SW 1271 (cell line): ENCODE measurements at regions not wholly inside any gene's neighbourhood (a gene's known extent, or its start where the extent isn't known, plus 50 kb on each side); places are given as distances from the start of the nearest gene placed in this dataset.
"Not testable (repeated sequence)": the region's sequence is repeated elsewhere in the genome, so short reads cannot be mapped to it uniquely, and the experiment has no call there.

Source experiments
- DNase-seq, 2 experiments: peaks; one replicate each; lab custom pipeline; 2025; lab: John Stamatoyannopoulos, UW

GRCh38 chr9:109597496-109597895, 99.4 kb upstream of the PTPN3 start:
- DNase-seq: no peak

DNA sequence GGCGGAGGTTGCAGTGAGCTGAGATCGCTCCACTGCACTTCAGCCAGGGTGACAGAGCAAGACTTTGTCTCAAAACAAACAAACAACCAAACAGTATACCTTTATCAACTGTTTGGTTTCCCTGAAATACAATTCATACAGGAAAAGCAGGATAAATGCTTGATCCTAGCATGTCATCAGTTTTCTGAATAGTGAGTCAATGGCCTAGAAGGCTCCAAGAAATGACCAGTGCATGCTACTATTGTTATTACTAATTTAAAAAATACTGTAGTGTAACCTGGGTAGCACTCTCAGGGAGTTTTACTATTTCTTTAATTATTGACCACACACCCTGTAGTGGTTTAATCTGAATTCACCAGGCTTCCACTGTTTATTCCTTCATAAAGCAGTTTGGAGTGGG, 101.0 kb upstream of the PTPN3 start:
- no peak for DNase-seq

- DNase-seq: no peak
These were observed 101.6 kb upstream of the PTPN3 start for GRCh38 chr9:109599711-109600110.

DNA sequence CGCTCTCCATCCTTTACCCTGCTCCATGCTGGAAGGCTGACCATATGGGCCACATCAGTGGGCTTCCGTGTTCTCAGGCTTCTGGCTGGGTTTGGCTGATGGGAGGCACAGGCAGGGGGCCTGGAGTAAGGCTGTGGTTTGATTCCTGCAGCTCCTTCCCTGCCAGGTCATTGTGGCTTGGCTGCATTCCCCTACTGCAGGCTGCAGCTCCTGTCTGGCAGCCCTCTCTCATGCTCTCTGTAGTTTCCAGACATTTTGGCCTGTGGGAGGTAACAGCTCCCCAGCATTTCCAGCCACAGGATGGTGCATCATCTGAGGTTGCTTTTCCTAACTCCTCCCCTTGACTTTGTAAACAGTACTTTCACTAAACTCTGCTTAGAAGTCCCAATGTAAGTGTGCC, 102.0 kb upstream of the PTPN3 start:
- DNase-seq: no peak

- no peak for DNase-seq
These were observed 103.1 kb upstream of the PTPN3 start for GRCh38 chr9:109601181-109601580.

- DNase-seq: no peak
These were observed 104.9 kb upstream of the PTPN3 start for GRCh38 chr9:109602987-109603386.

DNA sequence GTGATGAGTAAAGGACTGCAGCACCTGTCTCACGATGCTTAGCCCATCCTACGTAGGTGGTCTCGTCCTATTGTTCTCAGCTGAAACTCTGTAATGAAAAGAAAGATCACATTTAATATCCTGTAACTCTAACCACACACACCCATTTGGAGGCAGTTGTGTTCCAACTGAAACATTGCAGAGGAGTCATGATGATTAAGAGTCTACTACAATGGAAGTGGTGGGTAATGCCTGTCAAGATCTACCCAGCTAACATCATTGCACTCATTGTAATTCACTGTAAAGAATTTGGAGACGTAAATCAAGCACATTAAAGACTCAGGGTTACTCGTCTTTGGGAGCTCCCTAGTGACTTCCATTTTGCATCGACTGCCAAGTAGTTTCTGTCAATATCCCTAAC, 106.0 kb upstream of the PTPN3 start:
- no peak for DNase-seq

DNA sequence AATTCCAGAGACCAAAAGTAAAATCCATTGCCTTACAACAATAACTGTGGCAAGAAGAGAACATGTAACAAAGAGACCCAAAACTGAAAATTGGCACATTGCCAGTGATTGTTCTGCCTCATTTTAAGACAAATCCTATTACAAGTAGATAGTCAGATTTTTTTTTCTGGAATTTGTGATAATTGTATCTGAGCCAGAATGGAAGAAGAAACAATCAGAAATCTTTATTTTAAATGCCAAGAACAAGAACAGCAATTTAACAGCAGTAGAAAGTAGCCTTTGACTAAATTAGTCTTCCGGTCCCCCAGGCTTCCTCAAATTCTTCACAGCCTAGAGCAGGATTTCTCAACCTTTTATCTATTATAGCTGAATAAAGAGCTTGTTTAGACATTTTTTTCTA, 106.7 kb upstream of the PTPN3 start:
- DNase-seq: no peak

DNA sequence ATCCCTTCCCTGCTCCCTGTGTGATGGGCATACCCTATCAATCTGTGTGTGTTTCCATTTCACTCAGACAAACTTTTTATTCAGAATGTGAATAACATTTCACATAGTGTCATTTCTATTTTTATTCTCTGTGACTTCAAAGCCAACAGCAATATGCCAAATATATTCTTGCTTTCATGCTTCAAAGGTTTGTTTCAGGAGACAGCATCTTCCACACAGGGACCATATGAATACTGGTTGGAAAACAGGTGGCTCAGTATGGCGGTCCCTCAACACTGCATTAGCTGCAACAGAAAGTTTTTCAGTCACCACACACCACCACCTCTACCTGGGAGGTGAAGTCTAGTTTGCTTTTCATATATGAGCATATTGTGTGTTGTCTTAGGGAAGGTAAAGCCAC, 111.0 kb upstream of the PTPN3 start:
- no peak for DNase-seq

DNA sequence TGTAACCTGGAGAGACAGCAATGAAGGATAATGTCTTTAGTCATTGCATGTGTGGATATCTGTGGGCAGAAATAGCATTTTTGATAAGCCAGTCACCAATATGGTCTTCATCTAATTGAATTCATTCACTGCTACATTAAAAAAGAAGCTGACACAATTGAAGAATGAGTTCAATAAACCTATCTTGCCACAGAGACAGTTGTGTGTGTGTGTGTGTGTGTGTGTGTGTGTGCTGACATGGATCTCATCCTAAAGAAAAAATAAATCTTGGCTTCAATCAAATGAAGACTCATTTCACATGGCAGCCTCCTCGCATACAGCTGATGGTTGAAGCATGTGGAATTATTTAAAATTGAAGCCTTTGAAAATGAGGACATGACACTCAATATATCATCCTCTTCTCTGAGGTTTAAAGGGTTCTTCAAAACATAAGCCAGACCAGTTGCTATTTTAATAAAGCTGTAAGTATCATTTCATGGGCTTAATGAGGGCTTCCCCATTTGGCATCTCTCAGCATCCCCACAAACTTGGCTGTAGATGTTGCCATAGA, 118.5 kb upstream of the PTPN3 start:
- DNase-seq: no peak

- no peak for DNase-seq
These were observed 121.2 kb upstream of the PTPN3 start for GRCh38 chr9:109619310-109619709.

GRCh38 chr9:109624143-109624542, 126.0 kb upstream of the PTPN3 start:
- no peak for DNase-seq

DNA sequence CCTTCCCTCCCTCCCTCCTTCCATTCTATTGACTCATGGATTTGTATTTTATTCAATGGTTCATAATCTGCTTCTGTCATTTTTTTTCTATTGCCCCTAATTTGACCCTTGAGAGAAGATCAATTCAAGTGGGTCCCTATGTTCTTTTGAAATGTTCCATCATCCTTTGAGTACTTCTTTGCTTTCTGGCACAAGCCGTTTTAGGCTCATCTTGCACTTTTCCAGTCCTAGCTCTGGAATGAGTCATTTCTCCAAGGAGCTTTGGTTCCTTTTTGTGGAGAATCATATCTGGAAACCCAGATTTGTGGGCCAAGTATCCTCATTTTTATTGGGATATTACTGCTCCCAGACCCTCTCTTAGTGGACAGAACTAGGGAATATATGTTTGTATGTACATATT, 126.8 kb upstream of the PTPN3 start:
- DNase-seq: no peak

GRCh38 chr9:109627042-109627441, 128.9 kb upstream of the PTPN3 start:
- DNase-seq: no peak

GRCh38 chr9:109629615-109630014, 131.5 kb upstream of the PTPN3 start:
- no peak for DNase-seq

- no peak for DNase-seq
These were observed 134.7 kb upstream of the PTPN3 start for GRCh38 chr9:109632817-109633216.

GRCh38 chr9:109639674-109640579, 140.1 kb upstream of the PALM2AKAP2 start:
- peak in 1 of 2 experiments; percentile 64 for DNase-seq

GRCh38 chr9:109640580-109641371, 139.2 kb upstream of the PALM2AKAP2 start:
- peak in 1 of 2 experiments; percentile 21 for DNase-seq

- DNase-seq: no peak
These were observed 138.7 kb upstream of the PALM2AKAP2 start for GRCh38 chr9:109641372-109641659.

DNA sequence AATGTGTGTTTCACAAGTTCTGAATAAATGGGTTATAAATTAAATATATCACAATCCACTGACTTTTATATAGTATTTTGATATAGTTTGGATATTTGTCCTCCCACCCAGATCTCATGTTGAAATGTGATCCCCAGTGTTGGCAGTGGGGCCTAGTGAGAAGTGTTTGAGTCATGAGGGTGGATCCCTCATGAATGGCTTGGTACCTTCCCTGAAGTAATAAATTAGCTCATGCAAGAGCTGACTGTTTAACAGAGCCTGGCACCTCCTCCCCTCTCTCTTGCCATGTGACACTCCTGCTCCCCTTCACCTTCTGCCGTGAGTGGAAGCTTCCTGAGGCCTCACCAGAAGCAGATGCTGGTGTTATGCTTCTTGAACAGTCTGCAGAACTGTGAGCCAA, 127.9 kb upstream of the PALM2AKAP2 start:
- no peak for DNase-seq

DNA sequence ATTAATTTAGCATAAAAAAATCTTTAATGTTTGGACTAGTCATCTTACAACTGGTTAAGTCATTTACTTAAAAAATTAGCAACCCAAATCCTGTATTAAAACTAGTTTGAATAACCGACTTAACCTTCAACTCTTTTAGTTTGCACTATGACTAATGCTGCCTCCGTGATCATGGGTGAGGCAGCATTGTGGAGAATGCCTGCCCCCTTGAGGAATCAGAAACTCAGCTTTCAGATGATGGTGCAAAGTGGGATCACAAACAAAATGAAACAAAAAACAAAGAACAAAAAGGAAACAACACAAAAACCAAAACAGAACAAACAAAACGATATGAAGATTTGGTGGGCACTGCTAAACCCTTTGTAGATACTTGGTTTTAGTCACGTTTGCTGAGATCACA, 127.0 kb upstream of the PALM2AKAP2 start:
- DNase-seq: peak in 1 of 2 experiments; percentile 8

GRCh38 chr9:109653470-109653869, 126.5 kb upstream of the PALM2AKAP2 start:
- no peak for DNase-seq

- not testable (repeated sequence) for DNase-seq
These were observed 116.0 kb upstream of the PALM2AKAP2 start for GRCh38 chr9:109663978-109664377.
